Peyer's patch (tissue), 4 donors: ENCODE measurements at regions not wholly inside any gene's neighbourhood (a gene's known extent, or its start where the extent isn't known, plus 50 kb on each side); places are given as distances from the start of the nearest gene placed in this dataset.

ENCODE experiments used
- POLR2A ChIP-seq, 2 donors: fragments of 450-650 bp; IDR thresholded peaks; one replicate each; pipeline ENCODE4 v1.5.1; 2017; ENCODE audit warnings: antibody characterized with exemption in 2 of 2, mild to moderate bottlenecking in 2 of 2, moderate library complexity in 2 of 2
- TF ChIP-seq, protein P1 (sequence below), 6 experiments: fragments of 450-650 bp in 4 of 6; fragments of 200-600 bp in 2 of 6; sonication (generic) in 1 of 6; IDR thresholded peaks; one replicate each; pipeline ENCODE4 v1.5.1; 2017 to 2019; ENCODE audit warnings: antibody characterized with exemption in 6 of 6, mild to moderate bottlenecking in 3 of 6, moderate library complexity in 1 of 6

DNA sequence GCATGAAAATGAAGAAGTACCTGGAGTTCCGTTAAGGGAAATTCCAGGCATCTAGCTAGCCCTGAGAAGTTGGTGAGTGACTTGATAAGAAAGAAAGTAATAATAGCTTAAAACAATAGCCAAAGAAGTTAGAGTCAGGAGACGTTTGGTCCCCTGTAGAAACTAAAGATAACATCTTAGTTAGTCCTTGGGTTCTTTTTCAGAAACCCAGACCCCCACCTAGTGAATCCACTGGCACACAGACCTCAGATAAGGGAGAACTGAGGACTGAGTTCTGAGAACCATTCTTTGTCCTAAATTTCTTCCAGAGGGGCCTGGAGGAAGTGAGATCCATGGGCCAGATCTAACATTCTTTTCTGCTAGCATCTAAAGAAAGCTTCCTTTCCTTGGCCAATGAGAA lies 335.4 kb downstream of the SLC4A3 start:
- TF ChIP-seq, protein P1, sequence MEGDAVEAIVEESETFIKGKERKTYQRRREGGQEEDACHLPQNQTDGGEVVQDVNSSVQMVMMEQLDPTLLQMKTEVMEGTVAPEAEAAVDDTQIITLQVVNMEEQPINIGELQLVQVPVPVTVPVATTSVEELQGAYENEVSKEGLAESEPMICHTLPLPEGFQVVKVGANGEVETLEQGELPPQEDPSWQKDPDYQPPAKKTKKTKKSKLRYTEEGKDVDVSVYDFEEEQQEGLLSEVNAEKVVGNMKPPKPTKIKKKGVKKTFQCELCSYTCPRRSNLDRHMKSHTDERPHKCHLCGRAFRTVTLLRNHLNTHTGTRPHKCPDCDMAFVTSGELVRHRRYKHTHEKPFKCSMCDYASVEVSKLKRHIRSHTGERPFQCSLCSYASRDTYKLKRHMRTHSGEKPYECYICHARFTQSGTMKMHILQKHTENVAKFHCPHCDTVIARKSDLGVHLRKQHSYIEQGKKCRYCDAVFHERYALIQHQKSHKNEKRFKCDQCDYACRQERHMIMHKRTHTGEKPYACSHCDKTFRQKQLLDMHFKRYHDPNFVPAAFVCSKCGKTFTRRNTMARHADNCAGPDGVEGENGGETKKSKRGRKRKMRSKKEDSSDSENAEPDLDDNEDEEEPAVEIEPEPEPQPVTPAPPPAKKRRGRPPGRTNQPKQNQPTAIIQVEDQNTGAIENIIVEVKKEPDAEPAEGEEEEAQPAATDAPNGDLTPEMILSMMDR (IDR thresholded peaks at IDR 0.05) = no peak
- no peak for TF ChIP-seq POLR2A (IDR thresholded peaks at IDR 0.05)
